COLO668 (cell line): ENCODE measurements at regions not wholly inside any gene's neighbourhood (a gene's known extent, or its start where the extent isn't known, plus 50 kb on each side); places are given as distances from the start of the nearest gene placed in this dataset.
"Not testable (repeated sequence)": the region's sequence is repeated elsewhere in the genome, so short reads cannot be mapped to it uniquely, and the experiment has no call there.

ENCODE experiments used
- DNase-seq: peaks from one replicate; lab custom pipeline; 2025; ENCODE audit not compliant: unreplicated experiment; lab: John Stamatoyannopoulos, UW

DNA sequence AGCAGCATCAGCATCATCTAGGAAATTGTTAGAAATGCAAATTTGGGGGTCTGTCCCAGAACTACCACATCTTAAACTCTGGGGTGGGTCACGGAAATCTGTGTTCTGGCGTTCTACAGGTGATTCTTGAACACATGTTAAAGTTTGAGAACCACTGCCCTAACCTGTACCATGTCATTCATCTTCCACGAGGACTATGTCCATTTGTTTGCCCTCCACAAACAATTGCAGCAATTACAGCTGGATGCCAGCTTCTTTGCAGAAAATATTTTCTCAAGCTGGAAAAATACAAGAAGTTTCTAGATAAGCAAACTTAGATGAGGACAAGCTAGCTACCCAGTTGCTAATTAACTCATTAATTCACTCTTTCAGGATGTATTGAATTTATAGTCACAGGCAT, 54.1 kb downstream of the MAFB start:
- no peak for DNase-seq

- no peak for DNase-seq
Measured at GRCh38 chr20:40633123-40633850, 55.7 kb downstream of the MAFB start.

DNA sequence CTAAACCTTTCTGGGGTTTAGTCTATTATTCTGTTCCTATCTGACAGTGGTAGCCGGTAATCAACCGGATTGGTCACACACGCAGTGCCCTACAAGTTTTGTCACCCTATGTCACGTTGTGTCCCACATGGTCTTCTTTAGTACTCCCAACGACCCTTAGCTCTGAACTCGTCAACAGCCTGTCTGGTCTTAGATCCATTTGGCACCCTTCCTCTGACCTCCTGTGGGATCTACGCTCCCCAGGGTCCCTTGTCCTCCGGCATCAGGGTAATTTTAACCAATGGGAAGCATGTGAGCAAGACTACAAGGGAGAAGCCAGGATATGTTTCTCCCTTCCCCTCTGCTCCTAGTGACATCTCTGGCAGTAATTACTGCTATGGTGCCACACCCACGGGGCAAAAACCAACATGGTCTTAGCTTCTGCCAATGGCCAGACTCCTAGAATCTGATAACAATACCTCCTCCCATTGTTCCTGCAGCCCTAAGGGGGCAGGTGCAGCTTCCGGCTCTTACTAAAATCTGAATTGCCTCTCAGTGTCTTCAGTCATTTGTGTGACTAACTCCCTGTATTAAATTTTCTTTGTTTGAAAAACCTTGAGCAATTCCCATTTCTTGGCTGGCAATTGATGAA, 56.6 kb downstream of the MAFB start:
- no peak for DNase-seq

GRCh38 chr20:40631119-40631631, 57.9 kb downstream of the MAFB start:
- no peak for DNase-seq

DNA sequence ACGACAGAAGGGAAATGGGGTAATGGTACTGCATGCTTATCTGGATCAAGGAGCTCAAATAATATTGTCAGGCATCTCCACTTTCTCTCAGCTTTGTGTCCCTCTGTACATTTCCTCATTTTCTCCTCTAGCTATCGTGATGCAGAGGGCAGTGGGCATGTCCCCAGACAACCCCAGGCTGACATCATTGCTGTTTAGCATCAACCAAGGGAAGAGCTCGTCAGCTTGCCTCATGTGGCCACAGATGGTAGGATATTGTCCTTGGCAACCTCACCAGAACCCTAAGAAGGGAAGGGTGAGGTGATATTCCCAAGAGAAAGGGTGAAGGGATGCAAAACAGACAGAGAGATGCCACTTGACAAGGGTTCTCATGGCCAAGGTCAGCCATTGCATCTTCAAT, 58.3 kb downstream of the MAFB start:
- no peak for DNase-seq

DNA sequence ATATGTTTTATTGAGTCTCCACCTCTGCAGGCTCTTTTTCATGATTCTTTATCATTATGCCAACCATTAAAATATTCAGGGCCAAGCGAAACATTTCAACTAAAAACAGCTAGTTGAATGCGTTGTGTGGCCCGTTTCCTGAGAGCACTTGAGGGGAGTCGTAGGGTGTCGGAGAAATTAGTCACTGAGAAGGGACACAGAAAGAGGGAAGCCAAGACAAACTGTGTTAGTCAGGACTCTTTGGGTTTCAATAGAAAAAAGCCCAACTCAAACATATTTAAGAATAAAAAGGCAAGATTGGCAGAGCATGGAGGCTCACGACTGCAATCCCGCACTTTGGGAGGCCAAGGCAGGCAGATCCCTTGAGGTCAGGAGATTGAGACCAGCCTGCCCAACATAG, 58.9 kb downstream of the MAFB start:
- no peak for DNase-seq

DNA sequence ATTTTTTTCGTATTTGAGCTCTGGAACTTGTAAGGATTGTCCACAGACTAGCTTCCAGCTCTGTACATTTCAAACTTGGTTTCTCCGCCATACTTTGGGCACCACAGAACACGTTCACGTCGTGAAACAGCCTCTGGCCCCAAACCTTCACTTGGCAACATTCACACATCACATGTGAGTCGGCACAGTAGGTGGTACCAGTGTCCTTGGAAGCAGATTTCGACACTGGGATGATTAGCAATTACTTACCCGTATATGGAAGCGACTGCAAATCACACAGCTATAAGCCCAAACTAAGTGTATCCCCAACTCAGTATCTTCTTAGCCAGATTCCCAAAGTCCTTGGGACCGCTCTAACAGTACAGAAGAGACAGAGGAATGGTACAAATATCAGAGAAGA, 60.2 kb downstream of the MAFB start:
- DNase-seq = no peak

GRCh38 chr20:40619053-40619452, 70.0 kb downstream of the MAFB start:
- DNase-seq = not testable (repeated sequence)

DNA sequence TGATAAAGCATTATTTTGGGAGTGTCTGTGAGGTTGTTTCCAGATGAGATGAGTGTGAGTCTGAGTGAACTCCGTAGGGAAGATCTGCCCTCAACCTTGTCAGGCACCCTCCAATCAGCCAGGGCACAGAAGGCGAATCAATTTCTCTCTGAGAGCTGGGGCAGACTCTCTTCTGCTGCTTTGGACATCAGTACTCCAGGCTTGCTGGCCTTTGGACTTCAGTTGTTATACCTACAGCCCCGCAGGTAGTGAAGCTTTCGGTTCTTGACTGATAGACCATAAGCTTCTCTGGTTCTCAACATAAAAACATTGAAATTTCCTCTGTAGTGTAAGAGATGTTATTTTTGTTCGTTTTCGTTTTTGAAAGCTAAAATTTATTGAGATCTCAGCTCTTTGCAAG, 71.4 kb downstream of the MAFB start:
- DNase-seq = no peak

DNA sequence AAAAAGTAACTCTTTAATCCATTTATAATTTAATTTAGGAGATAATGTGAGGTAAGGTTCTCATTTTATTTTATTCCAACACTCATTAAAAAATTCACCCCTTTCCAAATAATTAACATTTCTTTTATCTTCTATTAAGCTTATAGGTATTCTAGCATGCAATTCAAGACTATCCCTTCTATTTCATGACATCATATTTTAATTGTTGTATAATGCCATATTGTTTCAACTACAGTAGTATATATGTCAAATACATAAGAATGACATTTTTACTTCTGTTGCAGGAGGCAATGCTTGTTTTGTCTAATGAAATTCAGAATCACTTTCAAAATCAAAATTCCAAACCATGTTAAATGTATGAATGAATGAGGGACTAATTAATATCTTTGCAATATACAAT, 76.2 kb downstream of the MAFB start:
- no peak for DNase-seq

GRCh38 chr20:40612247-40612646, 76.8 kb downstream of the MAFB start:
- no peak for DNase-seq

DNA sequence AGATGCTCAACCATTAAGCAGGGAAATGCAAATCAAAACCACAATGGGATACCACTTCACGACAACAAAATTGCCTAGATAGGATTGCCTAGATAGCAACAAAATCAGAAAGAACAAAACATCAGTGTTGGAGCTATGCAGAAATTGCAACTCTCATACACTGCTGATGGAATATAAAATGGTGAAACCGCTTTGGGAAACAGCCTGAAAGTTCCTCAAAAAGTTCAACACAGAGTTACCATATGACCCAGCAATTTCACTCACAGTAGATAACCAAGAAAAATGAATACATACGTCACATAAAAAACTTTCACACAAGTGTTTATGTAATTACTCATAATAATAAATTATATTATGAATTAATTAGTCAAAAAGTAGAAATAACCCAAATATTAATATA, 78.3 kb downstream of the MAFB start:
- no peak for DNase-seq

GRCh38 chr20:40607927-40608326, 81.1 kb downstream of the MAFB start:
- DNase-seq = no peak

GRCh38 chr20:40606660-40607059, 82.4 kb downstream of the MAFB start:
- DNase-seq = no peak

DNA sequence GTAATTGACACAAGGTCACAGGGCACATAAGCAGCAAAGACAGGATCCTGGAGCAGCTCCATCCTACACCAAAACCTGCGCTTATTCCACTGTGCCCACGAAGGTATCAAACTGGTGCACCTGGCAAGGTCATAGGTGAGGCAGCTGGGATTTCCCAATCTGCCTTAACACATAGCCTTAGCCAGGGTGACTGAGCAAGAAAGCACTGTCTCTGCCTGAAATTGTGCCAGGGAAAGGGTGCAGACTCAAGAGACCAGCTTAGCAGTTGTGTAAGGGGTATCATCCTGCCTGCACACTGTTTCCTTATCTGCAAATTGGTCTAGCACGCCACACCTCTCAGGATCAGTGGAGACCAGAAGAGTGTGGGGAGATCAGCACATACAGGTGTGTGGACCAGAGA, 82.8 kb downstream of the MAFB start:
- DNase-seq = no peak

DNA sequence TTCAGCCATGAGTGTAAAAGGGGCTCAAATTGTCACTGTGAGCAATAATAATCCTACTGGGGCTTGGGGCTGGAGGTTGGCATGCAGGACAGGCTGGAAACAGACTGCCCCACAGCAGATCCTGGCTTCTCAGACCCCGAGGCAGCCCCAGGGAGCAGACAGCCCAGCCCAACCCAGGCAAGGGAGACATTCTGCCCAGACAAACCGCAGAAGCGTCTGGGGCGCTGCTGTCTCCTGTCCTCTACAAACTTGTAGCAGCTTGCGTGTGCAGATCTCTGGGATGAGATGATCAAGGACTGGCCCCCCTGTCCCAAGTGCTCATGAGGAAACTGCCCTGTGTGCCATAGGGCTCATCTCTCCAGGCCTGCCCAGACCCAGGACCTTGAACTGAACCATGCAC, 84.6 kb downstream of the MAFB start:
- no peak for DNase-seq

GRCh38 chr20:40603057-40603651, 85.9 kb downstream of the MAFB start:
- DNase-seq = no peak

DNA sequence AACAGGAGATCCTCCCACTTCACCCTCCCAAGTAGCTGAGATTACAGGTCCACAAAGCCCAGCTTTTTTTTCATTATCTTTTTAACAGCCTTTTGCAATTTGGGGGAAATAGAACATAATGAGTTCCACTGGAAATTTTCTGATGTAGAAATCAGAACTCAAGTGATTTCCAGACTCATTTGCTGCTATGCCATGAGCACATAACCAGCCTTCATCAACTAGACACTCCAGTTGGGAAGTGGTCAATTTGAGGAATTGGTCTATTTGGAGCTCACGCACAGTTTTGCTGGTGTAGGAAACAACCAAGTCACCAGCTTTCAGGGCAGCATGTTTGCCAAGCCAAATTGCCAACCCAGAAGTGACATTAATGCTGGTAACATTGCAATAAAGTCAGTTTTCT, 86.7 kb downstream of the MAFB start:
- DNase-seq = no peak

DNA sequence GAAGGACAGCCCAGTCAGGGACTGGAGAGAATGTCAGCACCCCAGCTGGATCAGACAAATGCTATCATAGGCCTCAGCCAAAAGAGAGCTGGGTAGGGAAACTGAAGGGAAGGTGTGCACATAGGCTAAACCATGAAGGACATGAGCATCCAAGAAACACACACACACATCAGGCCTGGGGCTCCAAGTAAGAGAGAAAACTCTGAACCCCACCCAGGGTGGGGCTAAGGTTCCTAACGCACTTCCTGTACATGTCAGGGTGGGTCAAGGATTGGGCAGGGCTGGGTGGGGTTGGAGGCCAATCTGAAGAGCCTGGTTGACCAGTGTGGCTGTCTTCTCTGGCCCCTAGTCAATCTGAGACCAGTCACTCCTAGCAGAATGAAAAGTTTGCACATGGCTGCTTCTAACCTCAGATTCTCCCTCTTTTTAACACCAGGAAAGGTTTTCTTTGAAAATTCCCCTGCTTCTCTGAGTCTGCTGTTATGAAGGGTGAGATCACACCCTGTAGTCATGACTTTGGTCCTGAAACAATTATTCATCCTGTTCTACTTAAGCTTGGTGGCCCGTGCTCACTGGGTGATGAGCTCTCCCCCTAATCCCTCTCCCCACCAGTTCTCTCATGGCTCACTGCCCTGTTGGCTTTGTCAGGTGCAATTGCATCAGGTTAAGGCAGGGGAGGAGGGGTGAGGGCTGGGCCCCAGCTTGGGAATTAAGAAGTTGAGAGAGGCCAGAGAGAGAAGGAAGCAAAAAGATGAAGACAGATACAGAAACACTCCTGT, 88.4 kb downstream of the MAFB start:
- DNase-seq = no peak

- DNase-seq = no peak
Measured at GRCh38 chr20:40599987-40600386, 89.0 kb downstream of the MAFB start.

DNA sequence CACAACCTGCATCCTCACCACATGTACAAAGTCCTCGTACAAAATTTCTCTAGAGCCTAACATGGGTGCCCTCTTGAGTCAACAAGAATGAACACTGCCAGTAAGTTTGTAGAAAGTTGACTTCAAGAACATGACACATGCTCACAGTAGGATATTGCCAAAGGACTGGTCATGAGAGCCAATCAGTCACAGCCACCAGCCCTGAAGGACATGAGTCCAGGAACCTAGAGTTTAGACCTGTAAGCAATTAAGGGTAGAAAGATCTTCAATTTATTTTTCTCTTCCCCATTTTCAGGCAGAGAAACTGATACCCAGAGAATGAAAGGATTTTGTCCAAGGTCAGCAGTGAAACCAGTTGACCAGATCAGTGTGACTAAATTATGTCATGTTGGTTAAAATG, 96.1 kb downstream of the MAFB start:
- no peak for DNase-seq

- DNase-seq = no peak
Measured at GRCh38 chr20:40591536-40591935, 97.5 kb downstream of the MAFB start.
